Stimulated activated naive CD4-positive, alpha-beta T cell (primary cell): ENCODE measurements at regions not wholly inside any gene's neighbourhood (a gene's known extent, or its start where the extent isn't known, plus 50 kb on each side); places are given as distances from the start of the nearest gene placed in this dataset.

Experiments used
- DNase-seq, 6 experiments: peaks; one replicate each; lab custom pipeline; 2025; lab: John Stamatoyannopoulos, UW

DNA sequence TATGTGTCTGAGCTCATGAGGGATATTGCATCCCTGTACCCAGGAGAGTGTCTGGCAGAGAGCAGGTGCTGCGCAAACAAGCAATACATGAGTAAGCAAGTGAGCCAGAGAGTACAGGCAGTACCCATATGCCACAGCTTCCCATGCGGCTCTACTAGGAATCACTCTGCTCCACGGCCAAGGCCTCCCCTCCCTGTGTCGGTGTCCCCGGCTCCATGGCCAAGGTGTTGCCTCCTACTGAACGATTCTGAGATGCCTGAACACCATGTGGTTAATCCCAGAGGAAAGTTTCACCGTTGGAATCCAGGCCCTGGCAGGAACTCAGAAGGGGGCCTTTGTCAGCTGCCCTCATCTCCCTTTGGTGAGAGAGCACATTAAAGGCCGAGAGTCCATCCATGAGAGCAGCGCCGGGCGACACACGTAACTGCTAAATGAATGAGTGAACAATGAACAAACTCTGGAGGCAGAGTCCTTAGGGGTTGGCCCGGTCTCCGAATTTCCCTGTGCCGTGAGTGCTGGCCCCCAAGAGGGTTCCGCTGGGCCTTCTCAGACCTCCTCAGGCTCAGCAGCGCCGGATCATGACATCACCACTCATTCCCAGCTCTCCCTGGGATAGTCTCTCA lies 136.0 kb upstream of the FAM20C start:
- DNase-seq = no peak

- DNase-seq = no peak
Measured at GRCh38 chr7:57071-57470, 135.3 kb upstream of the FAM20C start.

DNA sequence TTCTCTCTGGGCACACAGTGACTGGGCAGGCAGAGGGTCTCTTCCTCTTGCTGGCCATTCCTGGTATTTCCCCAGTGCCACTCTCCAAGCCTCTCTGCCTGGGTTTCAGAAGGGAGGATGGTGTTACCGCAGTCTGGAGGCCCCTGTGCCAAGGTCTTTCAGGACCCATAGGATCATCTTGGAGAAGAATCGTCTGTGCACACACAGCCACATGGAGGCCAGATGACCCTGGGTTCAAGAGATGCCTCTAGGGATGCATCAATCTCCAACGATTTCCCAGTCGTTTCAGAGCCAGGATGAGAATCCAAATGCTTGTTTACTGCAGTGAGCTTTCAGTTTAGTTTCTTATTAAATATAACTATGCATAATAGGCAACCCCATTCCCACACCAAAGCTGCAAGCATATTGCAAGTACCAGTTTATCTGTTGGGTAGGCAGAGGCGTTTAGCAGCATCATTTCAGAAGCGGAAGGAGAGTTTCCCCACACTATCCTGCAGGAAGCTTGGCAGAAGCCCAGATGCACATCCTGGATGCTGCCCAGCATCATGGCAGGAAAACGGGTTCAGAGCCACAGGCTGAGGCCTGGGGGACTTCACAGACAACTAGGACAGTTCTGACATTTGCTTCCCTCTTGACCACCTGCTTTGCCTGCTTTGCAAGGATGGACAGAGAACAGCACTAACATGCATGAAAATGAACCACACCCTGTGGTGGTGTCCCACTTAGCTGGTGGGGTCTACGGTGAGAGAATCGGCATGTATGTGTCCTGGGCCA lies 134.7 kb upstream of the FAM20C start:
- no peak for DNase-seq

GRCh38 chr7:58316-58715 lies 134.1 kb upstream of the FAM20C start:
- no peak for DNase-seq

DNA sequence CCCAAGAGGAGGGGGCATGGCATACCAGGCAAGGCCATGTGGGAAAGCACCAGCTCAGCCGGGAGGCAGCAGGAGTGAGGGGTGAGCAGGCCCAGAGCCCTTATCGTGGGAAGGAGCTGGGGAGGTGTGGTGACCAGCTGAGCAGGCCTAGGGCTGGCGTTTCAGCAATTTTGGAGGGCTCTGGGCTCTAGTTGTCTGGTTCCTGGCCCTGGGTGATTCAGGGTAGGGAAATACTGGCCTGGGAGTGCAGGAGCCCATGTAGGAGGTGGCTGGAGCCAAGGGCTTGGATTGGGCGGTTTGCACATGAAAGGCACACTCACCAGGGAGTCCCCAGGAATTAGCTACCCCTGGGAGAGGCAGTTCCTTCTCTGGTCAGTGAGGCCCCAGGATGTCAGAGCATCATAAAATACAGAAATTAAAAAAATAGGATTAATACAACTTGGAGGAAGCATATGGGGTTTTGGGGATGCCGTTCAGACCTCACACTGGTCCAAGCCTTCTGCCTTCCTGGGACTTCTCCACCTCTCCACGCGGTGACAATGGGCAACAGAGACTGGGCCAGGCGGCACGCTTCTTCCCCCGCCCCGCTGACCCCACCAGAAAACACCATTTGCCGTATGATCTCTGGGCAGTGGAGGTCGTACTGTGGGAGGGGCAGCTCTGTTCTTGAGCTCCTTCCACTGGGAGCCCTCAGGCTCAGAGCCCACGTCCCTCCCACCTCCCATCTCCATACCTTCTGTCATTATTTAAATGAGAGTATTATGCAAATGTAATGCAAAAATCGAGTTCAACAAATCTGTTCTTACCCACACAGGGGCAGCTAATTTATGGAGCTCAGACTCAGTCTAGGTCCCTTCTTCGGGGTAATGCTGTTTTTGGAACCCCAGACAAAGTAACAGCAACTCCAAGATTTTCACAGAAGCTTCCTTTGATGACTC lies 133.0 kb upstream of the FAM20C start:
- no peak for DNase-seq

DNA sequence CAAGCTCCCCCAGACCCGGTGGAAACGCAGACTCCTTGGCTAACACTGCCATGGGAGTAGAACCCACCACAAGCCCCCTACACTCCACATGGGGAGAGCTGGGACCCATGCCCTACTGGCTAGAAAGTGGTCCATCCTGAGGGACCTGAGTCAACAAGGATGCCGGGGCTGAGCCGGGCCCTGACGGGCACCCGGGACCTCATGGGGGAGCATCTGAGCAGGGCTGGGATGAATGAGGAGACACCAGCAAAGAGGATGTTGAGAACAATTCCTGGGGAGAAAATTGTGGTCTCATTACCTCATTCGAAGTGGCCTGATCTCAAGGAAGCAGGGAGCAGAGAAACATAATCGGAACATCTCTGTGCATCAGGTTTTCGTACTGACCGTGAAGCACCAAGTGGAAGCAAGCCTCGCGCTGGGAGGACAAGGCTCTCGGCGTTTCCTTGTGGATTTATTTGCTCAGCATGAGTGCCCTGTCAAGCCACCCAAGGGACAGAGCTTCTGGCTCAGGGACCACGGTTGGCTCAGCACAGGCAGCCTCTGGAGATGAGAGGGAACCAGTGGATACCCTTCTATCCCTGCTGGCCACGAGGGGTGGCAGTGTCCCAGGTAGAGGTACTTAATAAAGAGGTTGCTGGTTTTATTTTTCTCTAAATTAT lies 132.2 kb upstream of the FAM20C start:
- no peak for DNase-seq

DNA sequence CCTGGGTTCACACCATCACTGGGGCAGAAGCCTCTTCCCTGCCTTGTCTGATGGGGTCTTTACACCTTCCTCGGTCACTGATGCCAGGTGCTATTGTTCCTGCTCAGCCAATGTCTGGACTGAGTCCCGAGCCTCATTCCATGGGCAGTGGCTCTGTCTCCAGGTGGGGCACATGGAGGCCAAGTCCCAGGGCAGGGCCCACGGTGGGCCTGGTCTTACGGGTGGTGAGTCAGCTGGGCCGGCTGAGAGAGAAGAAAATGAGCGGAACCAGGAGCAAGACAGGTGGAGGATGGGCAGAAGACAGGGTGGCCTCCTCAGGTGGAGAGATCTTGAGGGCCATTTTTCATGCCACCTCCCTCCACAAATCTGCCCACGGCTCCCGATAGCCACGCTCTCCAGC lies 131.7 kb upstream of the FAM20C start:
- DNase-seq = no peak

DNA sequence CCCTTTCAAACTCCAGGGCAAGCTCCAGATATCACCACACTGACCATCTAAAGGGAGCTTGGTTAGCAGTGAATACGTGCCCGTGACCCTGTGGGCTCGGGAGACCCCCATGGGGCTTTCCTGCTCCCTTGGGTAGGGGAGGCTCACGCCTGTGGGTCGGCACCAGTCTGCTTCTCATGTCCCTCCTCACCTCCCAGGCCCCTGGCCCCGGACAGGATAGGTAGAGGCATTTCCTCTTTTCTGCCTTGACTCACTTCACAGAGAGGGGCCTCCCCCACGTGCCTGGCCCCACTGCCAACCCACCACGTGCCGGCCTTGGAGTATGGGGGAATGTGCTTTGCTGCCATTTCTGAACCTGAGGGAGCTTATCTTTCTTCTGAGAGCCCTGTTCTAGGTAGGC lies 131.3 kb upstream of the FAM20C start:
- DNase-seq = no peak

DNA sequence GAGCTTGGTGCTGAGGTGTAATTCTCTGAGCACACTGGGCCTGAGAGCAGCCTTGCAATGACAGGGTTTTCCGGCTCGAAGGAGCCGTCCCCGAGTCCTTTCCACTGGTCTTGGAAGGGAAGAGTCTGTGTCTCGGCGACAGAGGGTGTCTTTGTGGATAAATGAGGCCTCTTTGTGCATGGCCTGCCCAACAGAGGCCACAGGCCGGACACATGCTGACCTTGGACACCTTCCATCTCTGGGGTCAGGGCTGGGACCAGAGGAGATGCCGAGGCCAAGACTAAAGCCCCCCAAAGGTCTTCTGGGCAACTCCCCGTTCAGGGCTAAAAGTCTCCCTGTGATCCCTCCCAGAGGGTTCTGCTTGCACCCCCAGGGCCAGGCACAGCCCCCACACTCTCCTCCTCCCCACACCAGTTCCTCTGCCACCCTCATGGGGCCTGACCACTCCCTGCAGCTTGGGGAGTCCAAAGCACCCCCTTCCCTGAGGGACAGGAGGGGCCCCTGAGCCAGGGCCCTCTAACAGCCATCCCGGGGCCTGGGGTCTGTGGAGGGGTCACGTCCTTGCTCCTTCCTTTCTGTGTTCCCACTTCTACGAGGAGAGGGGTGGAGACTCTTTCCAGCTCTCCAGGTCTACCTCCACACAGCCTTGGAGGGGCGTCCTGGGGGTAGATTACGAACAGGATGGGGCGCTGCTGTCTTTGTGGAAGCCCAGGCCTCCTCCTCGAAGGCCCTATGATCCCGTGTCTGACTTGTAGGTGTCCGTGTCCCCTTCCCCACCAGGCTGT lies 130.6 kb upstream of the FAM20C start:
- no peak for DNase-seq

GRCh38 chr7:62361-63116 lies 129.8 kb upstream of the FAM20C start:
- no peak for DNase-seq

GRCh38 chr7:63117-63480 lies 129.3 kb upstream of the FAM20C start:
- DNase-seq = no peak

DNA sequence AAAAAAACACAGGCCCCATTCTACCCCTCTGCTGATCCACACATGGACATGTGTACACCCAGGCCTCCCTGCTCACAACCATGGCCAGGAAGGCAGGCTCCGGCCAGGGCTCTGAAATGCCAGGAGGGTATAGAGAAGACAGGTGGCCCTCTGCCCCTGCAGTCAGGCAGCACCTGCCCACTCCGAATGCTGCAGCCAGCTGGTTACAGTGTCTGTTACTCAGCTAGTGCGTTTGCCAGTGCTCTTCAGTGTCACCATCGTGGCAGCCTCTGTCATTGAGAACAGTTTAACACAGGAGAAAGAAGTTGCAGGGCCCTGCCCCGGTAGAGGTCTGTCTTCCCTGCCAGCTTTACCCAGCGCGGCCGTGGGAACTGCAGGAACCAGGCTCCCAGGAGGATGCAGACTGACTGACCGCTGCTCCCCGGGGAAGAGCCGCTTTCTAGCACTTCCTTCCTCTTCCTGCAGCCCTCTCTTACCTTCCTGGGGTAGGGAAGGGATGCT lies 128.8 kb upstream of the FAM20C start:
- DNase-seq = no peak

- DNase-seq = no peak
Measured at GRCh38 chr7:64098-64915, 128.1 kb upstream of the FAM20C start.

DNA sequence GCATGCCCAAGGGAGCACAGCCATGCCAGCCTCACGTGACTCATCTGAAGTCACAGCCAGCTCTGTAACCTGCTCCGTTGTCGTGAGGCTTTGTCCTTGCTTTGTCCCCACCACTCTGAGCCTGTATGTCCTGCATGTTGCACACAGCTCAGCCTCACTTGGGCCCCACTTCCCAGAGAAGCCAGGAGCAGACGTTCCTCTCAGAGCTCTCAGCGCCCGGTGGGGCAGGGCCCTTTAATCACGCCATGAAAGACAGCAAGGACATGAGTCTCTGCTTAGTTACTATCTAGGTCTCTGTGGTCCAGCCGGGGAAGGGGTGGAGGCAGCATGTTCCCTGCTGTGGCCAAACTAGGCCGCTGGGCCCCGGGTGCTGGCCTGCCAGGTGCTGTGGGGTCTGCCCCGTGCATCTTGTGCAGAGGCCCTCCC lies 127.4 kb upstream of the FAM20C start:
- no peak for DNase-seq

GRCh38 chr7:65554-65953 lies 126.8 kb upstream of the FAM20C start:
- DNase-seq = no peak

DNA sequence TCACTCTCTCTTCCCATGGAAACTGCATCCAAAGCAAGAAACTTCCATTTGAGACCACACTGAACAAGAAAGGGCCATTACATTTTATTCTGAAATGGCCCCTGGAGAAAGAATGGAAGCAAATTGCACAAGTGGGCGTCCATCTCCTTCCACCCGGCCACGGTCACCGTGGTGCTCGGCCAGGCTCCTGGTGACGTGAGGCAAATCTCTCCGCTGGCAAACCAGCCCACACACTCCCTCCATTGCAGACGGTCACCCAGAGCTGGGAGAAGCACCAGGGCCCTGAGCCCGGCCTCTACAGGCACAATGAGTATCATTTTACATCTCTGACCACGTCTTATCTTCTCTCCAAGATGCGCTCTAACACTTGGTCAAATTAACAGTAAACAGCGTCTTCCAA lies 126.1 kb upstream of the FAM20C start:
- DNase-seq = no peak

DNA sequence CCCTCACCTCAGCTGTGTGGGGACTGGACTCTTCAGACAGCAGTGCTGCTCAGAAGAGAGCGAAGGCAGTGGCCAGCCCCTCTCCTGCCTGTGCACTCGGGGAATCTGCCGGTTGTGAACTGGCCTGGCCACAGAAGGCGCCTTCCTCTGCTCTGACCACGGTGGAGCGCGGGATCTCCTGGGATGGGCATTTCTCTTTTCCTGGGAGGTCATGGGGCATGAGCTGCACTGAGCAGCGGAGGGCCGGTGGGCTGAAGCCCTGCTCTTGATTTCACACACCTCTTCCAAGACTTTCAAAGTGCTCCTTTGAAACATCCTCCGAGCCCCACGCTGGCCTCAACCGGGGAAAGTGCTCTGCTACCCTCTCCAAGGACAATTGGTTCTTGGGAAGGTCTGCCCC lies 125.6 kb upstream of the FAM20C start:
- no peak for DNase-seq

DNA sequence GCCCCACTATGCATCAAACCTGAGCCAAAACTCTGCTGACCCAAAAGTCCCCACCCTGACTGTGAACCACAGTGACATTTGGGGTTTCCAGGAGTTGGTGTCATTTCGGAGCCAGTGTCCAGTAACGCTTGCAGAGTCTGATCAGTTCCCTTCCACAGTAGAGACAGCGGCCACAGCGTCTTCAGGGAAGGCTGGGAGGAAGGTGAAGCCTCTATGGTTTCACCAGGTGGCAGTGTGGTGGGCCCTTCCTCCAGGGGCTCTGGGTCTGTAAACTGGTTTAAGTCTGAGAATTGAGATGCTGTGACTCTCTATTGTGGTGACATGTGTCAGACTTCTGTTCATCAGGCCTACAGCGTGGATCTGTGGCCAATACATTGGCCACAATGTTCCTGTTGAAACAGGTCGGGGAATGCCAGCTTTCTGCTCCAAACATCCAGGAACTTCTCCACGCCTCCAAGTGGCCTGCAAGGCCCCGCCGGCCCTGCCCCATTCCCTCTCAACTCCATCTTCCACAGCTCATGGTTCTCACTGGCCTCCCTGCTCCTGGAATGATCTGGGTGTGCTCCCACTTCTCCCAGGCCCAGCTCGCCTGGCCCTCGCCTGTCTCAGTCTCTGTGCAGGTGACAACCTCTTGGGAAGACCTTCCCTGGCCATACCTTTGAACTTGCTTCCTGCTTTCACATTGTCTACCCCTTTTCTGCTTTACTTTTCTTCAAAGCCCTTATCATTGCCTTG lies 124.5 kb upstream of the FAM20C start:
- DNase-seq = no peak

GRCh38 chr7:68629-69028 lies 123.7 kb upstream of the FAM20C start:
- DNase-seq = no peak
